HUDEP-2 (cell line): ENCODE measurements at regions not wholly inside any gene's neighbourhood (a gene's known extent, or its start where the extent isn't known, plus 50 kb on each side); places are given as distances from the start of the nearest gene placed in this dataset.

ENCODE experiments used
- DNase-seq, 76 experiments: peaks; one replicate each; lab custom pipeline; 2025; ENCODE audit not compliant: unreplicated experiment in 76 of 76; lab: John Stamatoyannopoulos, UW

- DNase-seq, result no peak
Observed at GRCh38 chr18:78645216-78645615, 334.4 kb upstream of the SALL3 start.

- DNase-seq, result no peak
Observed at GRCh38 chr18:78647018-78647417, 332.6 kb upstream of the SALL3 start.

GRCh38 chr18:78649421-78649820, 330.2 kb upstream of the SALL3 start:
- no peak for DNase-seq

GRCh38 chr18:78650926-78651325, 328.7 kb upstream of the SALL3 start:
- DNase-seq, result no peak

GRCh38 chr18:78652001-78652545, 327.5 kb upstream of the SALL3 start:
- DNase-seq, result no peak

- no peak for DNase-seq
Observed at GRCh38 chr18:78655921-78656320, 323.7 kb upstream of the SALL3 start.

- DNase-seq, result no peak
Observed at GRCh38 chr18:78656346-78656925, 323.2 kb upstream of the SALL3 start.

- no peak for DNase-seq
Observed at GRCh38 chr18:78658531-78658930, 321.1 kb upstream of the SALL3 start.

- no peak for DNase-seq
Observed at GRCh38 chr18:78659057-78659456, 320.6 kb upstream of the SALL3 start.

- peak in 2 of 76 experiments; percentile 4 to 13 for DNase-seq
Observed at GRCh38 chr18:78659748-78660147, 319.9 kb upstream of the SALL3 start.

GRCh38 chr18:78660311-78660710, 319.3 kb upstream of the SALL3 start:
- no peak for DNase-seq

- DNase-seq, result no peak
Observed at GRCh38 chr18:78661316-78661715, 318.3 kb upstream of the SALL3 start.

- DNase-seq, result no peak
Observed at GRCh38 chr18:78662879-78663278, 316.7 kb upstream of the SALL3 start.

- no peak for DNase-seq
Observed at GRCh38 chr18:78664048-78664447, 315.6 kb upstream of the SALL3 start.

- DNase-seq, result no peak
Observed at GRCh38 chr18:78664848-78665247, 314.8 kb upstream of the SALL3 start.

GRCh38 chr18:78665644-78666043, 314.0 kb upstream of the SALL3 start:
- no peak for DNase-seq

- no peak for DNase-seq
Observed at GRCh38 chr18:78666666-78667335, 312.8 kb upstream of the SALL3 start.

- DNase-seq, result no peak
Observed at GRCh38 chr18:78670778-78671391, 308.7 kb upstream of the SALL3 start.

GRCh38 chr18:78671551-78671950, 308.1 kb upstream of the SALL3 start:
- DNase-seq, result no peak

GRCh38 chr18:78672862-78673446, 306.7 kb upstream of the SALL3 start:
- no peak for DNase-seq

GRCh38 chr18:78673516-78674321, 305.9 kb upstream of the SALL3 start:
- no peak for DNase-seq
